ENCODE measurements at regions not wholly inside any gene's neighbourhood (a gene's known extent, or its start where the extent isn't known, plus 50 kb on each side); places are given as distances from the start of the nearest gene placed in this dataset.

DNA sequence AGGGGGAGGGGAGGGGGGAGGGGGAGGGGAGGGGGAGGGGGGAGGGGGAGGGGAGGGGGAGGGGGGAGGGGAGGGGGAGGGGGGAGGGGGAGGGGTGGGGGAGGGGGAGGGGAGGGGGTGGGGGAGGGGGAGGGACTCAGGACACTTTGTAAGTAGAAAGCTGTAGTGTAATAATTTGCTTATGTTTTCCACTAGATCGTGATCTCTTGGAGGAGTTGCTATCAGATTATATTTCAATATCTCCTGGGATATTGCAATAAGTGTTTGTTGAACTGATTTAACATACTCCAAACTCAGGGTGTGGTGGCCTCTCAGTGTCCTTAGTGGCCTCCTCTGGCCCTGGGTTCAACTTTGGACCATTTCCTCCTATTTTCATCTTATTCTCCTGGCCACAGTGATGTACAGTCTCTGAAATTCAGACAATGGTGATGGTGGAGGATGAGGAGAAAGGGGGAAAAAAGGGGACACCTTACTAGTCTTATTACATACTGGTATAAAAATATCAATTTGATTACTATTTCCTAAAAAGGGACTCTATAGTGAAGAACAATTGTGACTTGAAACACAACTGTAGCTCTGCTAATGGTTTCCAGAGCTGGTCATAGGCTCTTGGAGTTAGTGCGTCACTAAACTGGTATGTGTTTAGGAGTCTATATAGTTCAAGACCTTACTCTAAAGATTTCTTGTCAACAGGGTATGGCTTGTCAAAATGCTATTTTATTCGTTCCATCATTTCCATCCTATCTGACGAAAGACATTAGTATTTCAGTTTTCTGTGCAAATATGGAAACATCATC, 89.6 kb downstream of the DDX1 start:
- H3K27ac Mint-ChIP-seq (ENCODE audit: low read depth, unreplicated experiment) = no peak overlapping the region

DNA sequence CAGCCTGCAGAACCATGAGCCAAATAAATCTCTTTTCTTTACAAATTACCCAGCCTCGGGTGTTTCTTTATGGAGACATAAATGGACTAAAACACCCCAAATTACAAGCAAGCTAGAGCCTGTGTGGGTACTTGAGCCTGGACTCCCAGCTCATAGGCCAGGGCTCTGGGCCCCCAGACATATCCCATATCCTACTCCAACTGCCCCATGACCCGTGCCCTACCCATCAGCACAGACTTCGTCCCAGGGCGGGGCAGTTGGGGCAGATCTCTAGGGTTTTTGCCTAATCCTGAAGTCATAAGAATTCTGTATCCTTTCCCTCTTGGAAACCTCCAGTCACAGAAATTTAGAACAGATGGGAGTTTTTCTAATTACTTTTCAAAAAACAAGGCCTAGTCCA, 90.7 kb downstream of the DDX1 start:
- intact Hi-C loops (cut with micrococcal nuclease) = no loop called here
- no peaks in the 10 kb centered on the region for H3K36me3 Mint-ChIP-seq (ENCODE audit: insufficient read depth, unreplicated experiment)
- ChIA-PET CTCF (no interaction called here), POLR2A (interaction anchor here (1.3 kb wide), 1 partner anchor 11 kb away, joined by 3 read pairs; no protein-coding TSS in a partner anchor)
- BruUV-seq (replicated peaks) = no TSS peak
- no peaks in the 10 kb centered on the region for H3K4me1 Mint-ChIP-seq (ENCODE audit: insufficient read depth, unreplicated experiment)
- DNase-seq (ENCODE audit: unreplicated experiment) = no peak
- H3K4me3 Mint-ChIP-seq (ENCODE audit: unreplicated experiment) = no peak overlapping the region
- no peaks in the 10 kb centered on the region for H3K9me3 Mint-ChIP-seq (ENCODE audit: unreplicated experiment)
- no peak overlapping the region for H3K27ac Mint-ChIP-seq (ENCODE audit: low read depth, unreplicated experiment)
- H3K27me3 Mint-ChIP-seq (ENCODE audit: insufficient read depth, unreplicated experiment) = peaks cover 26% of the 10 kb centered on the region
- TF ChIP-seq, protein P1, sequence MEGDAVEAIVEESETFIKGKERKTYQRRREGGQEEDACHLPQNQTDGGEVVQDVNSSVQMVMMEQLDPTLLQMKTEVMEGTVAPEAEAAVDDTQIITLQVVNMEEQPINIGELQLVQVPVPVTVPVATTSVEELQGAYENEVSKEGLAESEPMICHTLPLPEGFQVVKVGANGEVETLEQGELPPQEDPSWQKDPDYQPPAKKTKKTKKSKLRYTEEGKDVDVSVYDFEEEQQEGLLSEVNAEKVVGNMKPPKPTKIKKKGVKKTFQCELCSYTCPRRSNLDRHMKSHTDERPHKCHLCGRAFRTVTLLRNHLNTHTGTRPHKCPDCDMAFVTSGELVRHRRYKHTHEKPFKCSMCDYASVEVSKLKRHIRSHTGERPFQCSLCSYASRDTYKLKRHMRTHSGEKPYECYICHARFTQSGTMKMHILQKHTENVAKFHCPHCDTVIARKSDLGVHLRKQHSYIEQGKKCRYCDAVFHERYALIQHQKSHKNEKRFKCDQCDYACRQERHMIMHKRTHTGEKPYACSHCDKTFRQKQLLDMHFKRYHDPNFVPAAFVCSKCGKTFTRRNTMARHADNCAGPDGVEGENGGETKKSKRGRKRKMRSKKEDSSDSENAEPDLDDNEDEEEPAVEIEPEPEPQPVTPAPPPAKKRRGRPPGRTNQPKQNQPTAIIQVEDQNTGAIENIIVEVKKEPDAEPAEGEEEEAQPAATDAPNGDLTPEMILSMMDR (IDR thresholded peaks at IDR 0.05; ENCODE audit: unreplicated experiment) = no peak

More for the DNA sequence above, 89.6 kb downstream of the DDX1 start:
- no peaks in the 10 kb centered on the region for H3K4me1 Mint-ChIP-seq (ENCODE audit: insufficient read depth, unreplicated experiment)
- H3K9me3 Mint-ChIP-seq (ENCODE audit: unreplicated experiment) = no peaks in the 10 kb centered on the region
- no TSS peak for BruUV-seq (replicated peaks)
- DNase-seq (ENCODE audit: unreplicated experiment) = no peak
- ChIA-PET CTCF (interaction anchor here (1.0 kb wide), 1 partner anchor 1076 kb away, joined by 4 read pairs; no protein-coding TSS in a partner anchor), POLR2A (interaction anchor here (1.3 kb wide), 1 partner anchor 10 kb away, joined by 3 read pairs; no protein-coding TSS in a partner anchor)
- H3K36me3 Mint-ChIP-seq (ENCODE audit: insufficient read depth, unreplicated experiment) = no peaks in the 10 kb centered on the region
- intact Hi-C loops (cut with micrococcal nuclease) = no loop called here
- H3K27me3 Mint-ChIP-seq (ENCODE audit: insufficient read depth, unreplicated experiment) = peaks cover 15% of the 10 kb centered on the region
- TF ChIP-seq, protein P1 (IDR thresholded peaks at IDR 0.05; ENCODE audit: unreplicated experiment) = no peak
- no peak overlapping the region for H3K4me3 Mint-ChIP-seq (ENCODE audit: unreplicated experiment)

DNA sequence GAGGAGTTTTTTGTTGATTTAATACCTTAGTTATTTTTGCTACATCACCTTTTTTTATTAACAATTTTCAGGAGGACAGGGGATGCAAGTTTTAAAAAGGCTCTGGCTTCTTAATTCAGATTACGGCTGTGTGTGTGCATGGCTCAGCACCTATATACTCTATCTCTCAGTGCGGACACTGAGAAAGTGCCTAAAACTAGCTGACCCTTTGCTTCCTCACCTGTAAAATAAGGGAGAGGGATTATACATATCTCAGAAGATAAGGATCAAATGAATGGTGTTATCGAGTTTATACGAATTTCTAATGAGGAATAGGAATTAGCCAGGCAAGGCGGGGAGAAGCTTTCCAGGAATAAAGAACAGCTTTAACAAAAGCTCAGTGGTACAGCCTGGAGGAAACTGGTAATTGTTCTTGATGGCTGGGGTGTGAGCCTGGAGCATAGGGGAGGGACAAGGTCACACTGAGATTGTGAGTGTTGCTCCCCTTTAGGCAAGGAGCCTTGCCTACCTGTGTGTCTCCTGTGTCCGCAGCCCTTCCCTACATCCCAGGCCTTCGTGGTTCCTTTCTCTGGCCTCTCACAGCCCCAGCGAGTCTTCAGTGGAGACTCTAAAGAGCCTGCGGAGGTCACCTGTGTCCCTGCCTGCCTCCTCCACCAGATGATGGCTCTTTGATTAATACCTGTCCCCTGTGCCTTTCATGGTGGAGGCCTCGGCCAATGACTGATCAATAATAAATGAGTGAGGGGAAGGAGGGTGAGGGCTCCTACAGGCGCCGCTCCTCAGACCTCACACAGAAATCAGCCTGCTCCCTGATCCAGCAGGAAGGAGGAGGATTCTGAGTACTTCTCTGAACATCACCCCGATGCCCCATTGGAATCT, 92.7 kb downstream of the DDX1 start:
- ChIA-PET CTCF (no interaction called here), POLR2A (no interaction called here)
- no TSS peak for BruUV-seq (replicated peaks)
- TF ChIP-seq, protein P1 (IDR thresholded peaks at IDR 0.05; ENCODE audit: unreplicated experiment) = no peak
- H3K36me3 Mint-ChIP-seq (ENCODE audit: insufficient read depth, unreplicated experiment) = no peaks in the 10 kb centered on the region
- intact Hi-C loops (cut with micrococcal nuclease) = no loop called here
- no peak for DNase-seq (ENCODE audit: unreplicated experiment)
- no peaks in the 10 kb centered on the region for H3K9me3 Mint-ChIP-seq (ENCODE audit: unreplicated experiment)
- H3K4me3 Mint-ChIP-seq (ENCODE audit: unreplicated experiment) = no peak overlapping the region
- no peaks in the 10 kb centered on the region for H3K4me1 Mint-ChIP-seq (ENCODE audit: insufficient read depth, unreplicated experiment)
- H3K27me3 Mint-ChIP-seq (ENCODE audit: insufficient read depth, unreplicated experiment) = peaks cover 46% of the 10 kb centered on the region
- H3K27ac Mint-ChIP-seq (ENCODE audit: low read depth, unreplicated experiment) = no peak overlapping the region

- CTCF ChIA-PET = interaction anchor here (1.1 kb wide), 1 partner anchor 200 kb away, joined by 5 read pairs; no protein-coding TSS in a partner anchor
These were observed 93.5 kb downstream of the DDX1 start for GRCh38 chr2:15685143-15685542.

More at GRCh38 chr2:15685143-15685542, 93.5 kb downstream of the DDX1 start:
- Mint-ChIP-seq H3K27ac (ENCODE audit: low read depth, unreplicated experiment) (no peak overlapping the region), H3K4me3 (ENCODE audit: unreplicated experiment) (no peak overlapping the region), H3K27me3 (ENCODE audit: insufficient read depth, unreplicated experiment) (peaks cover 53% of the 10 kb centered on the region), H3K36me3 (ENCODE audit: insufficient read depth, unreplicated experiment) (no peaks in the 10 kb centered on the region), H3K9me3 (ENCODE audit: unreplicated experiment) (no peaks in the 10 kb centered on the region), H3K4me1 (ENCODE audit: insufficient read depth, unreplicated experiment) (no peaks in the 10 kb centered on the region)
- DNase-seq (ENCODE audit: unreplicated experiment) = no peak
- POLR2A ChIA-PET = no interaction called here
- intact Hi-C loops (cut with micrococcal nuclease) = no loop called here
- no TSS peak for BruUV-seq (replicated peaks)
- TF ChIP-seq, protein P1 (IDR thresholded peaks at IDR 0.05; ENCODE audit: unreplicated experiment) = no peak

Measured in MCF 10A (cell line).